Osteocyte (in vitro differentiated cells): ENCODE measurements at regions not wholly inside any gene's neighbourhood (a gene's known extent, or its start where the extent isn't known, plus 50 kb on each side); places are given as distances from the start of the nearest gene placed in this dataset.

Experiments
- DNase-seq: peaks from one replicate; pipeline ENCODE4 v3.0.0; 2021; ENCODE audit warnings: mixed read lengths; ENCODE audit not compliant: unreplicated experiment; ENCODE audit errors: extremely low spot score
- H3K27ac Mint-ChIP-seq: one replicate; pipeline ENCODE4 v1.8.0; 2021; ENCODE audit warnings: mild to moderate bottlenecking, mixed read lengths; ENCODE audit not compliant: unreplicated experiment
- H3K27me3 Mint-ChIP-seq: one replicate; pipeline ENCODE4 v1.8.0; 2021; ENCODE audit warnings: mixed read lengths; ENCODE audit not compliant: unreplicated experiment
- H3K36me3 Mint-ChIP-seq: one replicate; pipeline ENCODE4 v1.8.0; 2021; ENCODE audit warnings: mixed read lengths; ENCODE audit not compliant: unreplicated experiment
- H3K4me1 Mint-ChIP-seq: one replicate; pipeline ENCODE4 v1.8.0; 2021; ENCODE audit warnings: mixed read lengths; ENCODE audit not compliant: unreplicated experiment
- H3K4me3 Mint-ChIP-seq: one replicate; pipeline ENCODE4 v1.8.0; 2021; ENCODE audit warnings: mild to moderate bottlenecking, moderate library complexity, mixed read lengths; ENCODE audit not compliant: unreplicated experiment
- H3K9me3 Mint-ChIP-seq: one replicate; pipeline ENCODE4 v1.8.0; 2021; ENCODE audit warnings: mixed read lengths; ENCODE audit not compliant: unreplicated experiment
- TF ChIP-seq, protein P1 (sequence below): fragments of 200-600 bp; sonication (generic); IDR thresholded peaks from 2 replicates; pipeline ENCODE4 v1.5.0; 2021; ENCODE audit warnings: antibody characterized with exemption, mild to moderate bottlenecking, moderate library complexity

DNA sequence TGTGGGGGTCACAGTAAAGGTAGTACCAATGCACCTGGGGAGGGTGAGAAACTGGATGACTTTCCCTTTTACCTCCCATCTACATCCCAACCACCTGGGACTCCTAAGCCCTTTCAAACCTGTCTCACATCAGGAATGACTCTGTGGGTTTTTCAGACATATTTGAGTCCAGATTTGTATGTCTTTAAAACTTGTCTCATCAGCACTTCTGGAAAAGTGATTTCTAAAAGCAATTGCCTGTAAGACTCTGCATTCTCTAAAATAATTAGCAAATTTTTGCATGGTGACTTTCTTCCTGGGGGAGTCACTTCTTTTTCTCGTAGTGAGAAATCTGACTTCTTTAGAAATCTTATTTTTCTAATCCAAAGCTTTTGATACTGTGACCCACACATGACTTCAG, 1553.0 kb upstream of the PIK3C3 start:
- TF ChIP-seq, protein P1, sequence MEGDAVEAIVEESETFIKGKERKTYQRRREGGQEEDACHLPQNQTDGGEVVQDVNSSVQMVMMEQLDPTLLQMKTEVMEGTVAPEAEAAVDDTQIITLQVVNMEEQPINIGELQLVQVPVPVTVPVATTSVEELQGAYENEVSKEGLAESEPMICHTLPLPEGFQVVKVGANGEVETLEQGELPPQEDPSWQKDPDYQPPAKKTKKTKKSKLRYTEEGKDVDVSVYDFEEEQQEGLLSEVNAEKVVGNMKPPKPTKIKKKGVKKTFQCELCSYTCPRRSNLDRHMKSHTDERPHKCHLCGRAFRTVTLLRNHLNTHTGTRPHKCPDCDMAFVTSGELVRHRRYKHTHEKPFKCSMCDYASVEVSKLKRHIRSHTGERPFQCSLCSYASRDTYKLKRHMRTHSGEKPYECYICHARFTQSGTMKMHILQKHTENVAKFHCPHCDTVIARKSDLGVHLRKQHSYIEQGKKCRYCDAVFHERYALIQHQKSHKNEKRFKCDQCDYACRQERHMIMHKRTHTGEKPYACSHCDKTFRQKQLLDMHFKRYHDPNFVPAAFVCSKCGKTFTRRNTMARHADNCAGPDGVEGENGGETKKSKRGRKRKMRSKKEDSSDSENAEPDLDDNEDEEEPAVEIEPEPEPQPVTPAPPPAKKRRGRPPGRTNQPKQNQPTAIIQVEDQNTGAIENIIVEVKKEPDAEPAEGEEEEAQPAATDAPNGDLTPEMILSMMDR, result no peak
- Mint-ChIP-seq H3K9me3 (peaks cover 6% of the 10 kb centered on the region), H3K36me3 (no peaks in the 10 kb centered on the region), H3K27me3 (peaks cover 6% of the 10 kb centered on the region), H3K4me1 (no peaks in the 10 kb centered on the region), H3K27ac (no peak overlapping the region), H3K4me3 (no peak overlapping the region)
- no peak for DNase-seq

DNA sequence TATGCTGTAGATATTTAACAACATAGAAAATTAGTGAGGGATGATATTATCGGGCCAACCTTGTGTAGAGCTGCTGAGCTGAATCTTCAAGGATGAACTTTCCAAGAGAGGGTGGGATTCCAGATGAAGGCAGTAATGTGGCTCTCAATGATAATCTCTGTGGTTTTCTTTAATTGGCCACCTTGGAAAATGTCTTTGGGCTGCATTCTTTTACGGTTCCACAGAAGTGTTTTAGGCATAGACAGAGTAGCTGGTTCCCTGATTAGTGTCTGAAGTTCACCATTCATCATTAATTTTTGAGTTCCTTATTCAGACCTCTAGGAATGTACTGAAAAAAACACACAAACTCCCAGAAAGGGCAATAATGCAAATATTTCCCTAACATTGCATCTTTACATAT, 1566.9 kb upstream of the PIK3C3 start:
- Mint-ChIP-seq H3K36me3 (no peaks in the 10 kb centered on the region), H3K27me3 (no peaks in the 10 kb centered on the region), H3K4me3 (no peak overlapping the region), H3K9me3 (peaks cover 4% of the 10 kb centered on the region), H3K27ac (no peak overlapping the region), H3K4me1 (no peaks in the 10 kb centered on the region)
- DNase-seq, result no peak
- TF ChIP-seq, protein P1, result no peak

DNA sequence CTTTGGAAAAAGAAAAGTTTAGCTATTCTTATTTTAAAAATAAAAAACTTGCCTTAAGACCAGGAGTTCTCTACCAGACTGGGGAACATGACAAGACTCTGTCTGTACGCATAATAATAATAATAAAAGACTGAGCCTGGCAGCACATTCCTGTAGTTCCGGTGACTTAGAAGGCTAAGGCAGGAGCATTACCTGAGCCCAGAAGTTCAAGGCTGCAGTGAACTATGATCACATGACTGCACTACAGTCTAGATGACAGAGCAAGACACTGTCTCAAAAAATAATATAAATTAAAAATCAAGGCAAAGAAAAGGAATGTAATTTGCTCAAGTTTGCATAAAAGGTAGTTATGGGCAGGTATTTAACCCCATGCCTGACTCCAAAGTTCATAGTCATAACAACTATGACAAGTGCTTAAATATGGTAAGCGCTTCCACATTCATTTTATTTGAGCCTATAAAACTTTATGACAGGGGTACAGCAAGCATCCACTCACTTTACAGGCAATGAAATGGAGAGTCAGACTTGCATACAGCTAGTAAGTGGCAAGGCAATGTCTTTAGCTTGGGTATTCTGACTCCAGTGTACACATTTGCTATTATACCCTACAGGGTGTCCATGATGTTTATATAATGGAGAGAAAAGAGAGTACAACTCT, 1567.8 kb upstream of the PIK3C3 start:
- no peaks in the 10 kb centered on the region for H3K36me3 Mint-ChIP-seq
- no peak overlapping the region for H3K4me3 Mint-ChIP-seq
- TF ChIP-seq, protein P1, result no peak

DNA sequence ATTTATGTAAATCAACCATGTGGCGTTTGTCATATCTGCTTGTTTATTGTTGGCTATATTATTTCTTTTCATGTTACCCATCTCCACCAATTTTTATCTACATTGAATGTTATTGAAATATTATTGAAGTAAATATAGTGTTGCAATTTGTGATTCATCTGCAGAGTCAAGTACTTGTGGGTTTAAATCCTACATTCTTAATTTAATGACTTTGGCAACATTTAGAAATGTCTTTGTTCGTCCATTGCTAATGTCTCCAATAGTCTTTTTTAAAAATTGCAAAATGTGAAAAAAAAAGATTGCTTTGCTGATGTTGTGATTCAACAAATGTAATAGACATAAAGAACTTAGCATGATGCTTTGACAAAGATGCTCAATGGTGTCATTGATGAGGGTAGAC, 1572.8 kb upstream of the PIK3C3 start:
- Mint-ChIP-seq H3K9me3 (peaks cover 4% of the 10 kb centered on the region), H3K4me1 (peaks cover 3% of the 10 kb centered on the region), H3K27ac (no peak overlapping the region), H3K4me3 (no peak overlapping the region), H3K27me3 (no peaks in the 10 kb centered on the region), H3K36me3 (no peaks in the 10 kb centered on the region)
- no peak for DNase-seq
- TF ChIP-seq, protein P1, result no peak

More for the DNA sequence above, 1567.8 kb upstream of the PIK3C3 start:
- no peak overlapping the region for H3K27ac Mint-ChIP-seq
- H3K4me1 Mint-ChIP-seq, result no peaks in the 10 kb centered on the region
- H3K9me3 Mint-ChIP-seq, result peaks cover 4% of the 10 kb centered on the region
- no peaks in the 10 kb centered on the region for H3K27me3 Mint-ChIP-seq
- DNase-seq, result no peak

DNA sequence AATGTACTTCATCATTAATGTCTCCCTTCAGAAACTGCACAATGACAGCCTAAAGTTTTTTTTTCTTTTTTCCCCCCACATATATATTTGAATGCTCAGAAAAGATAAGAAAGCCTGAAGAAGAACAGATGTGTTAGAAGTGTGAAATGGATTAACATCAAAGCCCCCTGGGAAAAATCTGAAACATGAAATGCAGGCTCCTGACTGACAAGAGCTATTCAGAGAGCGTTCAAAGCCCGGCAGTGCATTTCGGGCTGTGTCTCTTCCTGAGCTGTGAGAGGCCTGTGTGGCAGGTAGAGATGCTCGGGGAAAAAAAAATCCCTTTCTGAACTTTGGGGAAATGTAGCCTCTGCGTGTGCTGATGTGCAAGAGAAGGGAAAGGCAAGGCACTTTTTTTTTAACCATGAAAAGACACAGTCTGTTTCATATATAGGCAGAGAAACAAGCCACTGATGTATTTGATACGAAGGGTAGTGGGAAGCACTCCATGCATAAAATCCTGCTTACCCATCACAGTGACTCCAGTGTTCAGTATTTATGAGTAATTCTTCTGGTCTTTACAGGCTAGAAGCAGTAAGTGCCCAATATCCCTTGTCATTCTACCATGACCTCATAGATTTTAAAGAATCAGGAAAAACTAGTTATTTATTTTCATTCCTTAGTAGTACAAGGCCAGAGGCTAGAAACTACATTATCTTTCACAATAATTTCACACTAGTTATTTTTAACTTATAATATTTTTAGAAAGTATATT, 1574.2 kb upstream of the PIK3C3 start:
- H3K4me3 Mint-ChIP-seq, result no peak overlapping the region
- H3K4me1 Mint-ChIP-seq, result peaks cover 3% of the 10 kb centered on the region
- H3K27ac Mint-ChIP-seq, result no peak overlapping the region
- TF ChIP-seq, protein P1, result no peak
- H3K27me3 Mint-ChIP-seq, result no peaks in the 10 kb centered on the region
- peaks cover 4% of the 10 kb centered on the region for H3K9me3 Mint-ChIP-seq
- H3K36me3 Mint-ChIP-seq, result no peaks in the 10 kb centered on the region
- DNase-seq, result no peak
